Heart left ventricle (tissue), 13 donors: ENCODE measurements at regions not wholly inside any gene's neighbourhood (a gene's known extent, or its start where the extent isn't known, plus 50 kb on each side); places are given as distances from the start of the nearest gene placed in this dataset.

ENCODE experiments used
- POLR2A ChIP-seq, 2 donors: fragments of 450-650 bp; IDR thresholded peaks; one replicate each; pipeline ENCODE4 v1.6.1; 2017; ENCODE audit warnings: antibody characterized with exemption in 2 of 2, mild to moderate bottlenecking in 2 of 2, moderate library complexity in 2 of 2
- TF ChIP-seq, protein P1 (sequence below), 12 donors: fragments of 200-600 bp; sonication (generic) in 4 of 12; IDR thresholded peaks; one replicate each; pipeline versions ENCODE4 v1.5.0 to v1.8.0; 2018 to 2022; ENCODE audit warnings: antibody characterized with exemption in 12 of 12, mild to moderate bottlenecking in 5 of 12
- donor health status: ischemic (EF 13 %, LVEDD 7.1; RV severe dilation, severe dysfunction).
- donor health status: DM: no; HTN: yes; CAD: no.
- donor health status: DM: no; HTN: no; CAD: no.
- donor health status: ischemic (EF 25% LVEDD 6.9; RV normal size, moderate dysfunction).
- donor health status: ischemic (EF 25% LVEDD 5.7; RV mildly dilated, moderate dysfunction).
- donor health status: ischemic (EF 35%, LVEDD 5.7; RV mildly dilated, moderate dysfunction).
- donor health status: nonischemic (EF 11% LVEDD 7.7; RV severe dilation, severe dysfunction).
- donor health status: DM: yes; HTN: yes; CAD: no.
- donor health status: PGD.
- donor health status: ischemic (EF 29% LVEDD 5.4; RV normal size, mild dysfunction).
- donor health status: nonischemic (EF 23%, LVEDD 6.1; RV moderate dilation, normal function).

DNA sequence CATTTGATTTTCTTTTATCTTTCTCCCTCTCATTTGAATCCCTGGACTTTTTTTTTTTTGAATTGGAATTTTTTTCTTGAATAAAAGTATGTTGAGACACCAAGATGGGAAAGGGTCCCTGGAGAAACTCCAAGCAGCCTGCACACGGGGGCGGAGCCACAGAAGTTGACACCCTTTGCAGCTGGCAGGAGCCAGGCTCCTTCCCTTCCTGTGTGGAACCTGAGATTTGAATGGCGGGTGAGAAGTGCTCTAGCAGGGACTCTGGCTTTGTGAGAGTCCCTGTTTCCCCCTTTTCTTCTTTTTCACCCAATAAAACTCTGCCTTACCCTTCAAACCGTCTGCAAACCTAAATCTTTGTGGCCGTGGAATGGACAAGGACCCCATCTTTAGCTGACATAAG, 1381.0 kb upstream of the MIR17HG start:
- TF ChIP-seq, protein P1, sequence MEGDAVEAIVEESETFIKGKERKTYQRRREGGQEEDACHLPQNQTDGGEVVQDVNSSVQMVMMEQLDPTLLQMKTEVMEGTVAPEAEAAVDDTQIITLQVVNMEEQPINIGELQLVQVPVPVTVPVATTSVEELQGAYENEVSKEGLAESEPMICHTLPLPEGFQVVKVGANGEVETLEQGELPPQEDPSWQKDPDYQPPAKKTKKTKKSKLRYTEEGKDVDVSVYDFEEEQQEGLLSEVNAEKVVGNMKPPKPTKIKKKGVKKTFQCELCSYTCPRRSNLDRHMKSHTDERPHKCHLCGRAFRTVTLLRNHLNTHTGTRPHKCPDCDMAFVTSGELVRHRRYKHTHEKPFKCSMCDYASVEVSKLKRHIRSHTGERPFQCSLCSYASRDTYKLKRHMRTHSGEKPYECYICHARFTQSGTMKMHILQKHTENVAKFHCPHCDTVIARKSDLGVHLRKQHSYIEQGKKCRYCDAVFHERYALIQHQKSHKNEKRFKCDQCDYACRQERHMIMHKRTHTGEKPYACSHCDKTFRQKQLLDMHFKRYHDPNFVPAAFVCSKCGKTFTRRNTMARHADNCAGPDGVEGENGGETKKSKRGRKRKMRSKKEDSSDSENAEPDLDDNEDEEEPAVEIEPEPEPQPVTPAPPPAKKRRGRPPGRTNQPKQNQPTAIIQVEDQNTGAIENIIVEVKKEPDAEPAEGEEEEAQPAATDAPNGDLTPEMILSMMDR (IDR thresholded peaks at IDR 0.05): no peak
- no peak for TF ChIP-seq POLR2A (IDR thresholded peaks at IDR 0.05)
